Heart left ventricle (tissue), 16 donors: ENCODE measurements at regions not wholly inside any gene's neighbourhood (a gene's known extent, or its start where the extent isn't known, plus 50 kb on each side); places are given as distances from the start of the nearest gene placed in this dataset.

Source experiments
- ATAC-seq, 4 donors: fragments of 200-7000 bp; cut with Tn5 transposase; one replicate each; pipeline ENCODE4 v1.9.1; 2020 to 2022; ENCODE audit warnings: moderate library complexity in 4 of 4, mild to moderate bottlenecking in 3 of 4, moderate number of reproducible peaks in 1 of 4
- DNase-seq, 5 donors: peaks; one replicate each; pipeline ENCODE4 v3.0.0-alpha.2; 2020
- H3K27ac ChIP-seq, 12 donors: fragments of 200-600 bp; sonication (generic) in 4 of 12; one replicate each; pipeline versions ENCODE4 v1.5.0 to v1.8.0; 2016 to 2022; ENCODE audit warnings: mild to moderate bottlenecking in 2 of 12
- H3K27me3 ChIP-seq, 9 donors: fragments of 200-600 bp; sonication (generic) in 2 of 9; one replicate each; pipeline versions ENCODE4 v1.5.1 to v1.8.0; 2016 to 2022; ENCODE audit warnings: mild to moderate bottlenecking in 3 of 9
- H3K36me3 ChIP-seq, 9 donors: fragments of 200-600 bp; sonication (generic) in 2 of 9; one replicate each; pipeline versions ENCODE4 v1.5.0 to v1.8.0; 2018 to 2022; ENCODE audit warnings: mild to moderate bottlenecking in 2 of 9
- H3K4me1 ChIP-seq, 12 donors: fragments of 200-600 bp; sonication (generic) in 4 of 12; one replicate each; pipeline versions ENCODE4 v1.5.0 to v1.8.0; 2016 to 2022; ENCODE audit warnings: mild to moderate bottlenecking in 3 of 12
- H3K4me3 ChIP-seq, 12 donors: fragments of 200-600 bp; sonication (generic) in 4 of 12; one replicate each; pipeline versions ENCODE4 v1.5.0 to v1.8.0; 2017 to 2022; ENCODE audit warnings: mild to moderate bottlenecking in 9 of 12, moderate library complexity in 4 of 12
- H3K9me3 ChIP-seq, 12 donors: fragments of 200-600 bp; sonication (generic) in 4 of 12; one replicate each; pipeline versions ENCODE4 v1.5.0 to v1.8.0; 2016 to 2022; ENCODE audit warnings: mild to moderate bottlenecking in 1 of 12
- CTCF ChIP-seq, 12 donors: fragments of 200-600 bp; sonication (generic) in 4 of 12; IDR thresholded peaks; one replicate each; pipeline versions ENCODE4 v1.5.0 to v1.8.0; 2018 to 2022; ENCODE audit warnings: antibody characterized with exemption in 12 of 12, mild to moderate bottlenecking in 5 of 12
- POLR2A ChIP-seq, 2 donors: fragments of 450-650 bp; IDR thresholded peaks; one replicate each; pipeline ENCODE4 v1.6.1; 2017; ENCODE audit warnings: antibody characterized with exemption in 2 of 2, mild to moderate bottlenecking in 2 of 2, moderate library complexity in 2 of 2
- WGBS, 4 donors: extraction: QIAGEN DNeasy Blood & Tissue Kit in 2 of 4; methylation state at CpG; one replicate each; pipeline versions ENCODE4 v1.1.5 to v1.1.7; 2013 to 2018; 5-methylcytosine and 5-hydroxymethylcytosine counted together
- intact Hi-C, 10 donors: fragments of 100-400 bp; cut with DNase I; formaldehyde crosslinking; loops; one replicate each; pipeline versions ENCODE4 v1.11.1 to v1.14.2; 2022
- donor health status: ischemic (EF 13 %, LVEDD 7.1; RV severe dilation, severe dysfunction).
- donor health status: healthy with polysubstance abuse.
- donor health status: DM: no; HTN: yes; CAD: no.
- donor health status: DM: no; HTN: no; CAD: no.
- donor health status: ischemic (EF 25% LVEDD 6.9; RV normal size, moderate dysfunction).
- donor health status: ischemic (EF 25% LVEDD 5.7; RV mildly dilated, moderate dysfunction).
- donor health status: healthy.
- donor health status: DM: yes; HTN: yes; CAD: no.
- donor health status: ischemic (EF 35%, LVEDD 5.7; RV mildly dilated, moderate dysfunction).
- donor health status: nonischemic (EF 11% LVEDD 7.7; RV severe dilation, severe dysfunction).
- donor health status: DM: yes; HTN: yes; CAD: no.
- donor health status: PGD.
- donor health status: ischemic (EF 29% LVEDD 5.4; RV normal size, mild dysfunction).
- donor health status: nonischemic (EF 23%, LVEDD 6.1; RV moderate dilation, normal function).

- peak in 2 of 4 donors; percentile 19 to 67 for ATAC-seq
- no peaks in the 10 kb centered on the region for H3K36me3 ChIP-seq
Observed at GRCh38 chr9:108056084-108056804, 566.7 kb upstream of the KLF4 start.

GRCh38 chr9:108054131-108054630 lies 564.6 kb upstream of the KLF4 start:
- 68 to 81% (median 73%) methylated on average over 3 of the region's 3 CpGs for WGBS, 4 donors
- intact Hi-C loops, result loop anchor here in 3 of 10 donors (5.0 to 10.0 kb wide), 5 partner anchors 88 to 569 kb away; partner anchors contain the start of gene KLF4 (in 1 of the 3)

More at GRCh38 chr9:108056084-108056804, 566.7 kb upstream of the KLF4 start:
- H3K4me3 ChIP-seq, result no peak overlapping the region
- TF ChIP-seq POLR2A (IDR thresholded peaks at IDR 0.05) (no peak), CTCF (IDR thresholded peaks at IDR 0.05) (no peak)
- H3K27ac ChIP-seq, result peak overlapping the region in 3 of 12 donors; percentile 34 to 70 (median 38)
- no peak for DNase-seq
- H3K9me3 ChIP-seq, result no peaks in the 10 kb centered on the region
- WGBS, 4 donors, result 50 to 68% (median 62%) methylated on average over 6 of the region's 6 CpGs
- peaks cover 0 to 43% (median 14%) of the 10 kb centered on the region in 12 donors for H3K4me1 ChIP-seq
- intact Hi-C loops, result loop anchor here in 3 of 10 donors (10.0 kb wide), 4 partner anchors 219 to 571 kb away; partner anchors contain the start of gene KLF4 (in 1 of the 3)
- H3K27me3 ChIP-seq, result no peaks in the 10 kb centered on the region

GRCh38 chr9:108053555-108054061 lies 564.0 kb upstream of the KLF4 start:
- TF ChIP-seq POLR2A (IDR thresholded peaks at IDR 0.05) (no peak), CTCF (IDR thresholded peaks at IDR 0.05) (no peak)
- DNase-seq, result peak in 4 of 5 donors; percentile 29 to 72 (median 56)
- H3K4me1 ChIP-seq, result peaks cover 0 to 43% (median 14%) of the 10 kb centered on the region in 12 donors
- 17 to 30% (median 25%) methylated on average over 12 of the region's 12 CpGs for WGBS, 4 donors
- H3K9me3 ChIP-seq, result no peaks in the 10 kb centered on the region
- peaks cover 0 to under 1% (median 0%) of the 10 kb centered on the region in 9 donors for H3K27me3 ChIP-seq
- peak; percentile 45 to 76 (median 54) for ATAC-seq
- intact Hi-C loops, result loop anchor here in 3 of 10 donors (5.0 to 10.0 kb wide), 5 partner anchors 89 to 569 kb away; partner anchors contain the start of gene KLF4 (in 1 of the 3)
- H3K4me3 ChIP-seq, result peak overlapping the region in 1 of 12 donors; percentile 1
- H3K27ac ChIP-seq, result peak overlapping the region in 8 of 12 donors; percentile 3 to 65 (median 38)
- H3K36me3 ChIP-seq, result no peaks in the 10 kb centered on the region

More at GRCh38 chr9:108054131-108054630, 564.6 kb upstream of the KLF4 start:
- Histone ChIP-seq H3K36me3 (no peaks in the 10 kb centered on the region), H3K9me3 (no peaks in the 10 kb centered on the region), H3K4me3 (no peak overlapping the region), H3K27ac (peak overlapping the region in 7 of 12 donors; percentile 4 to 65 (median 41)), H3K4me1 (peaks cover 0 to 43% (median 14%) of the 10 kb centered on the region in 12 donors), H3K27me3 (no peaks in the 10 kb centered on the region)
- no peak for ATAC-seq
- TF ChIP-seq POLR2A (IDR thresholded peaks at IDR 0.05), result no peak
- no peak for TF ChIP-seq CTCF (IDR thresholded peaks at IDR 0.05)
- no peak for DNase-seq
